Heart right ventricle (tissue), 16 donors: ENCODE measurements at regions not wholly inside any gene's neighbourhood (a gene's known extent, or its start where the extent isn't known, plus 50 kb on each side); places are given as distances from the start of the nearest gene placed in this dataset.
"Not testable (repeated sequence)": the region's sequence is repeated elsewhere in the genome, so short reads cannot be mapped to it uniquely, and the experiment has no call there.

Source experiments
- ATAC-seq, 8 donors: fragments of 200-7000 bp; cut with Tn5 transposase; one replicate each; pipeline ENCODE4 v1.9.1; 2020; ENCODE audit warnings: mild to moderate bottlenecking in 8 of 8, moderate library complexity in 8 of 8, moderate number of reproducible peaks in 1 of 8
- DNase-seq, 2 donors: peaks; one replicate each; pipeline ENCODE4 v3.0.0-alpha.2; 2020
- H3K27ac ChIP-seq, 10 donors: fragments of 200-600 bp; sonication (generic) in 2 of 10; one replicate each; pipeline versions ENCODE4 v1.5.0 to v1.8.0; 2020 to 2022; ENCODE audit warnings: mild to moderate bottlenecking in 3 of 10
- H3K27me3 ChIP-seq, 7 donors: fragments of 200-600 bp; one replicate each; pipeline ENCODE4 v1.8.0; 2021 to 2022; ENCODE audit warnings: mild to moderate bottlenecking in 2 of 7
- H3K36me3 ChIP-seq, 9 donors: fragments of 200-600 bp; sonication (generic) in 1 of 9; one replicate each; pipeline versions ENCODE4 v1.5.0 to v1.8.0; 2020 to 2022; ENCODE audit warnings: mild to moderate bottlenecking in 2 of 9
- H3K4me1 ChIP-seq, 9 donors: fragments of 200-600 bp; sonication (generic) in 1 of 9; one replicate each; pipeline versions ENCODE4 v1.5.0 to v1.8.0; 2020 to 2022; ENCODE audit warnings: mild to moderate bottlenecking in 4 of 9
- H3K4me3 ChIP-seq, 10 donors: fragments of 200-600 bp; sonication (generic) in 2 of 10; one replicate each; pipeline versions ENCODE4 v1.5.0 to v1.8.0; 2020 to 2022; ENCODE audit warnings: mild to moderate bottlenecking in 7 of 10, moderate library complexity in 2 of 10
- H3K9me3 ChIP-seq, 11 donors: fragments of 200-600 bp in 10 of 11; sonication (generic) in 2 of 11; one replicate each; pipeline versions ENCODE4 v1.5.0 to v1.8.0; 2013 to 2022; ENCODE audit warnings: mild to moderate bottlenecking in 2 of 11, control low read depth in 1 of 11, moderate library complexity in 1 of 11
- WGBS, 2 donors: extraction: QIAGEN DNeasy Blood & Tissue Kit; methylation state at CpG; one replicate each; pipeline ENCODE4 v1.1.7; 2013; ENCODE audit warnings: inconsistent platforms in 1 of 2; 5-methylcytosine and 5-hydroxymethylcytosine counted together
- intact Hi-C, 10 donors: fragments of 100-400 bp; cut with DNase I; formaldehyde crosslinking; loops; one replicate each; pipeline versions ENCODE4 v1.11.1 to v1.14.2; 2022
- TF ChIP-seq, protein P1 (sequence below), 9 donors: fragments of 200-600 bp; sonication (generic) in 2 of 9; IDR thresholded peaks; one replicate each; pipeline versions ENCODE4 v1.5.0 to v1.8.0; 2021 to 2022; ENCODE audit warnings: antibody characterized with exemption in 9 of 9, mild to moderate bottlenecking in 5 of 9, moderate library complexity in 1 of 9
- donor health status: Arrhythmogenic right ventricular cardiomyopathy.
- donor health status: ischemic (EF 13 %, LVEDD 7.1; RV severe dilation, severe dysfunction).
- donor health status: healthy with polysubstance abuse.
- donor health status: DM: no; HTN: yes; CAD: no.
- donor health status: DM: no; HTN: no; CAD: no.
- donor health status: ischemic (EF 25% LVEDD 6.9; RV normal size, moderate dysfunction).
- donor health status: ischemic (EF 25% LVEDD 5.7; RV mildly dilated, moderate dysfunction).
- donor health status: healthy.
- donor health status: DM: yes; HTN: yes; CAD: no.
- donor health status: Ischemic cardiomyopathy.
- donor health status: ischemic (EF 35%, LVEDD 5.7; RV mildly dilated, moderate dysfunction).
- donor health status: nonischemic (EF 11% LVEDD 7.7; RV severe dilation, severe dysfunction).
- donor health status: DM: yes; HTN: yes; CAD: no.
- donor health status: PGD.
- donor health status: ischemic (EF 29% LVEDD 5.4; RV normal size, mild dysfunction).
- donor health status: nonischemic (EF 23%, LVEDD 6.1; RV moderate dilation, normal function).

DNA sequence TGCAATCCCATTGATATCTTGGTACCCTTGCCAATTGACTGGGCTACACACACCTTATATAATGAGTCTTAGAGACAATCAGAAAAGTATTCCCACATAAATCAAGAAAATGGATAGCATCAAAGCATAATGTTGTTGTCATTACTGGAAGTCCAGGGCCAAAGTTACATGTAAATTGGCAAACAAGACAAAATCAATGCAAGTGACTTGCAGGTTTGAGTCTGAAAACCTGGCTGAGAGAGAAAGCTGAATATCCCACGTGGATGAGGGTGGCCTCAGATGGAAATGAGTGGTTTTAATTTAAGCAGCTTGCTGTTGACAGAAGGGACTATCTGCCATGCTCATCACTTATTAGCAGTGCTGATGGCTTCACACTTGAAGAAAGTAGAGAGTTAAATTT is 324.0 kb upstream of the MON1B start:
- Histone ChIP-seq H3K4me1 (no peaks in the 10 kb centered on the region), H3K4me3 (no peak overlapping the region), H3K27ac (no peak overlapping the region), H3K9me3 (peaks cover 0 to 12% (median 0%) of the 10 kb centered on the region in 11 donors), H3K27me3 (no peaks in the 10 kb centered on the region), H3K36me3 (no peaks in the 10 kb centered on the region)
- WGBS, 2 donors = 41 to 56% methylated on average over 1 of the region's 1 CpG
- DNase-seq (no peak), ATAC-seq (no peak)
- TF ChIP-seq, protein P1, sequence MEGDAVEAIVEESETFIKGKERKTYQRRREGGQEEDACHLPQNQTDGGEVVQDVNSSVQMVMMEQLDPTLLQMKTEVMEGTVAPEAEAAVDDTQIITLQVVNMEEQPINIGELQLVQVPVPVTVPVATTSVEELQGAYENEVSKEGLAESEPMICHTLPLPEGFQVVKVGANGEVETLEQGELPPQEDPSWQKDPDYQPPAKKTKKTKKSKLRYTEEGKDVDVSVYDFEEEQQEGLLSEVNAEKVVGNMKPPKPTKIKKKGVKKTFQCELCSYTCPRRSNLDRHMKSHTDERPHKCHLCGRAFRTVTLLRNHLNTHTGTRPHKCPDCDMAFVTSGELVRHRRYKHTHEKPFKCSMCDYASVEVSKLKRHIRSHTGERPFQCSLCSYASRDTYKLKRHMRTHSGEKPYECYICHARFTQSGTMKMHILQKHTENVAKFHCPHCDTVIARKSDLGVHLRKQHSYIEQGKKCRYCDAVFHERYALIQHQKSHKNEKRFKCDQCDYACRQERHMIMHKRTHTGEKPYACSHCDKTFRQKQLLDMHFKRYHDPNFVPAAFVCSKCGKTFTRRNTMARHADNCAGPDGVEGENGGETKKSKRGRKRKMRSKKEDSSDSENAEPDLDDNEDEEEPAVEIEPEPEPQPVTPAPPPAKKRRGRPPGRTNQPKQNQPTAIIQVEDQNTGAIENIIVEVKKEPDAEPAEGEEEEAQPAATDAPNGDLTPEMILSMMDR (IDR thresholded peaks at IDR 0.05) = no peak
- intact Hi-C loops = no loop called here

DNA sequence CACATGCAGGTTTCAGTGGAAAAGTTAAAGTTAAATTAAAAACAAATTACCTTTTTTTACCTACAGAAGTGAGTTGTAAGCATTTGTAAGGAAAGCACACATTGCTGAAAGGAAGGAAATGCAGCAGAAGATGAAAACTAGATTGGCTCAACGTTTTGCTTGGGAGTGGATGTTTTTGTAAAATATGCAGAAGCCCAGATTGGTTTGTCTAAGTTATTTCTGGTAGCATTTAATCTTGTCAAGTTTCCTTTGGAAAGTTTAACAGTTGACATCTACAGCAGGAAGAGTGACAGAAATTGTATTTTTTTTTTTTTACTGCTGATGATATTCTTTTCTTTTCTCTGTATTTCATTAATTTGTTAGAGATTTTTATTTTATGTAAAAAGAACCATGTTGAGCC is 315.1 kb upstream of the MON1B start:
- TF ChIP-seq, protein P1 (IDR thresholded peaks at IDR 0.05) = no peak
- WGBS, 2 donors = 13 to 14% methylated on average over 1 of the region's 1 CpG
- no peak for DNase-seq
- intact Hi-C loops = no loop called here
- no peaks in the 10 kb centered on the region for H3K27me3 ChIP-seq
- no peaks in the 10 kb centered on the region for H3K4me1 ChIP-seq
- no peak overlapping the region for H3K4me3 ChIP-seq
- no peak for ATAC-seq
- no peaks in the 10 kb centered on the region for H3K36me3 ChIP-seq
- H3K27ac ChIP-seq = no peak overlapping the region
- no peaks in the 10 kb centered on the region for H3K9me3 ChIP-seq

DNA sequence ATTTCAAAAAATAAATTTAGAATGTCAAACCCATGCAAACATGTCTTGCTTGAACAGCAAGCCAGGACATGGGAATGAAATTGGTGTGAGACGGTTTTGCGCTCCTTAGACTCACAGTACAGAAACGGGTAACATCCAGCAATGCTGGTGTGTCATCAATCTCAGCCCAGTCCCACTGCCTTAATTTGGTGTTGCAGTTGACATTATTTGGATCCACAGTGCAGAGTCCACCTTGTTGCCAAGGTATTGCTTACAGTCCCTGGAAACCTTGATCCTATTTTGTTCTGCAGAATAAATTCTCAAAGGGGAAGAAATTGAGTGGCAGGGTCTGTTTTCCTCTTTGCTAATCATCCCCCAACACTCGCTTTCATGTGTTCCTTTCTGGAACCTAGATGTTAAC is 311.6 kb upstream of the MON1B start:
- no peak overlapping the region for H3K27ac ChIP-seq
- ATAC-seq (no peak), DNase-seq (no peak)
- no peaks in the 10 kb centered on the region for H3K9me3 ChIP-seq
- WGBS, 2 donors = 92 to 93% methylated on average over 4 of the region's 4 CpGs
- no peak overlapping the region for H3K4me3 ChIP-seq
- intact Hi-C loops = no loop called here
- no peaks in the 10 kb centered on the region for H3K36me3 ChIP-seq
- no peaks in the 10 kb centered on the region for H3K4me1 ChIP-seq
- H3K27me3 ChIP-seq = no peaks in the 10 kb centered on the region
- TF ChIP-seq, protein P1 (IDR thresholded peaks at IDR 0.05) = no peak

DNA sequence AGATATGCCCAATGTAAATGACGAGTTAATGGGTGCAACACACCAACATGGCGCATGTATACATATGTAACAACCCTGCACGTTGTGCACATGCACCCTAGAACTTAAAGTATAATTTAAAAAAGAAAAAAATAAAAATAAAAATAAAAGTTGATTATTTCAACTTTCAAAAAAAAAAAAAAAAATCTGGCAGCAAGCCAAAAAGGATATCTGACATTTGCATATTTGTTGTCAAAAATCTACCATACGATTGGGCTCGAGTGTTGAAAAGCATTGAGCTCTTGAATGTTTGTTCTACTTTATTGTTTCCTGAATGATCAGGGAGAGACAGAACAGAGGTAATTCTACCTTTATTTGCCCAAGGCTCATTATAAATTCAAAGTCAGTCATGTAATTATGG is 310.5 kb upstream of the MON1B start:
- H3K4me3 ChIP-seq, intact Hi-C loops, H3K9me3 ChIP-seq, H3K27me3 ChIP-seq, ATAC-seq, H3K27ac ChIP-seq, H3K36me3 ChIP-seq, DNase-seq, H3K4me1 ChIP-seq: not testable (repeated sequence)
- 71 to 81% methylated on average over 5 of the region's 5 CpGs for WGBS, 2 donors

DNA sequence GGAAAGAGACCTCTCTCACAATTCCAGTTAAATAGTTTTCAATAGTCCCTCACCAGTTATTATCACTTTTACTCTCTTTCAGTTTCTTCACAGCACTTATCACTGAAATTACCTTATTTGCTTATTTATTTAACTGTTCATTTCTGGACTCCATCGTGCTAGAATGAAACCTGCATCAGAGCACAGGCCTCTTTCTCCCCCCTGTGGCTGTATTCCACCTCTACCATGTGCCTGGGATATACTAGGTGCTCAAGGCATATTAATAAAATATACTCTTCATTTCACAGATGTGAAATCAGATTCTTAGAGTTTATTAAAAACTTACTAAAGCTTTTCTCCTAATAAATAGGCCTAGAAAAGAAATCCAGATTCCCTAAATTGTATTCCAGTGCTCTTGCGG is 308.9 kb upstream of the MON1B start:
- no peaks in the 10 kb centered on the region for H3K36me3 ChIP-seq
- H3K4me3 ChIP-seq = no peak overlapping the region
- intact Hi-C loops = no loop called here
- H3K27me3 ChIP-seq = no peaks in the 10 kb centered on the region
- H3K27ac ChIP-seq = no peak overlapping the region
- DNase-seq = no peak
- 81 to 82% methylated on average over 2 of the region's 2 CpGs for WGBS, 2 donors
- TF ChIP-seq, protein P1 (IDR thresholded peaks at IDR 0.05) = no peak
- ATAC-seq = no peak
- no peaks in the 10 kb centered on the region for H3K4me1 ChIP-seq
- H3K9me3 ChIP-seq = no peaks in the 10 kb centered on the region
